ENCODE measurements at regions not wholly inside any gene's neighbourhood (a gene's known extent, or its start where the extent isn't known, plus 50 kb on each side); places are given as distances from the start of the nearest gene placed in this dataset.

DNA sequence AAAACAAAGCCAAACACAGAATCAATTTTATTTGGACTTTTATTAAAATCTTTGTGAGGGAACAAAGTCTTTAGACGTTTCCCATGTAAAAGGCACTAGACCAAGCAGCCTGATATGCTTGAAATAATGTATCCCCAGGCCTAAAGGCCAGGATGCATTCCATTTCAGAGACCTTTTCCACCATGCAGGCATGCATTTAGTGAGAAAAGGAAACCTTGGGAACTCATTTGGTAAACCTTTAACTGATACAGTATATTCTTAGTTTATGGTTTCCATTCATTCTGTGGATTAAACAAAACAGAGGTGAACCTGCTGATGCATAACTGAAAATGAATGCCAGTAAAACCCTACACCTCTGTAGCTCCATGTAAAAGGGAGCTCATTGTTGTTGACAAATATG is 600.0 kb downstream of the NR2F1-AS1 start:
- Histone ChIP-seq H3K9me3 (peaks cover 0 to 5% (median 0%) of the 10 kb centered on the region in 12 donors), H3K4me3 (no peak overlapping the region), H3K4me1 (no peaks in the 10 kb centered on the region), H3K27ac (no peak overlapping the region), H3K27me3 (no peaks in the 10 kb centered on the region), H3K36me3 (no peaks in the 10 kb centered on the region)
- TF ChIP-seq, protein P1, sequence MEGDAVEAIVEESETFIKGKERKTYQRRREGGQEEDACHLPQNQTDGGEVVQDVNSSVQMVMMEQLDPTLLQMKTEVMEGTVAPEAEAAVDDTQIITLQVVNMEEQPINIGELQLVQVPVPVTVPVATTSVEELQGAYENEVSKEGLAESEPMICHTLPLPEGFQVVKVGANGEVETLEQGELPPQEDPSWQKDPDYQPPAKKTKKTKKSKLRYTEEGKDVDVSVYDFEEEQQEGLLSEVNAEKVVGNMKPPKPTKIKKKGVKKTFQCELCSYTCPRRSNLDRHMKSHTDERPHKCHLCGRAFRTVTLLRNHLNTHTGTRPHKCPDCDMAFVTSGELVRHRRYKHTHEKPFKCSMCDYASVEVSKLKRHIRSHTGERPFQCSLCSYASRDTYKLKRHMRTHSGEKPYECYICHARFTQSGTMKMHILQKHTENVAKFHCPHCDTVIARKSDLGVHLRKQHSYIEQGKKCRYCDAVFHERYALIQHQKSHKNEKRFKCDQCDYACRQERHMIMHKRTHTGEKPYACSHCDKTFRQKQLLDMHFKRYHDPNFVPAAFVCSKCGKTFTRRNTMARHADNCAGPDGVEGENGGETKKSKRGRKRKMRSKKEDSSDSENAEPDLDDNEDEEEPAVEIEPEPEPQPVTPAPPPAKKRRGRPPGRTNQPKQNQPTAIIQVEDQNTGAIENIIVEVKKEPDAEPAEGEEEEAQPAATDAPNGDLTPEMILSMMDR (IDR thresholded peaks at IDR 0.05) = no peak
- TF ChIP-seq POLR2A (IDR thresholded peaks at IDR 0.05) = no peak
- intact Hi-C loops (cut with DNase I) = no loop called here
- ATAC-seq = no peak
- no peak for DNase-seq
- 51 to 70% (median 65%) methylated on average over 1 of the region's 1 CpG for WGBS, 4 donors

DNA sequence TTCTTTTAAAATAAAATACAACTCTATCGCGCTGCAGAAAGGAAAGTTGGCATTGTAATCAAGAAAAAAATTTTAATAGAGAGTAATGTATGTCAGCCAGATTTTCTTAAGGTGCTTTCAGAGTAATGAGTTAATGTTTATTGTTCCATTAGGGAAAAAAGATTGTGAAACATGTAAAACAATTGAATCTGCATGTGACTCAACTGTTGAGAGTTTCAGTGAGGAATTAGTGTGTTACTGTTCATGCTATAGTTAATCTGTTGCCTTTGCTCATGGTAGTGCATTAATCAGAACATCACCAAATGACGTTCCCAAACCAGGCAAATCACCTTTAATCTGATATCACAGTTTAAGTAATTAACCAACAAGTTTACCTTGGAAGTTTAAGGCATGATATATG is 600.5 kb downstream of the NR2F1-AS1 start:
- WGBS, 4 donors = 80 to 86% (median 81%) methylated on average over 3 of the region's 3 CpGs
- intact Hi-C loops (cut with DNase I) = no loop called here
- Histone ChIP-seq H3K4me3 (no peak overlapping the region), H3K27me3 (no peaks in the 10 kb centered on the region), H3K4me1 (no peaks in the 10 kb centered on the region), H3K27ac (no peak overlapping the region), H3K9me3 (peaks cover 0 to 10% (median 0%) of the 10 kb centered on the region in 12 donors), H3K36me3 (no peaks in the 10 kb centered on the region)
- TF ChIP-seq, protein P1 (IDR thresholded peaks at IDR 0.05) = no peak
- TF ChIP-seq POLR2A (IDR thresholded peaks at IDR 0.05) = no peak
- DNase-seq (no peak), ATAC-seq (no peak)

GRCh38 chr5:92979716-92980115 is 601.3 kb downstream of the NR2F1-AS1 start:
- 48 to 70% (median 60%) methylated on average over 1 of the region's 1 CpG for WGBS, 4 donors
- no peaks in the 10 kb centered on the region for H3K4me1 ChIP-seq
- intact Hi-C loops (cut with DNase I) = no loop called here
- TF ChIP-seq POLR2A (IDR thresholded peaks at IDR 0.05) = no peak
- TF ChIP-seq, protein P1 (IDR thresholded peaks at IDR 0.05) = no peak
- H3K9me3 ChIP-seq = peaks cover 0 to 10% (median 0%) of the 10 kb centered on the region in 12 donors
- no peaks in the 10 kb centered on the region for H3K36me3 ChIP-seq
- ATAC-seq = no peak
- H3K27me3 ChIP-seq = no peaks in the 10 kb centered on the region
- no peak for DNase-seq
- no peak overlapping the region for H3K27ac ChIP-seq
- H3K4me3 ChIP-seq = no peak overlapping the region

DNA sequence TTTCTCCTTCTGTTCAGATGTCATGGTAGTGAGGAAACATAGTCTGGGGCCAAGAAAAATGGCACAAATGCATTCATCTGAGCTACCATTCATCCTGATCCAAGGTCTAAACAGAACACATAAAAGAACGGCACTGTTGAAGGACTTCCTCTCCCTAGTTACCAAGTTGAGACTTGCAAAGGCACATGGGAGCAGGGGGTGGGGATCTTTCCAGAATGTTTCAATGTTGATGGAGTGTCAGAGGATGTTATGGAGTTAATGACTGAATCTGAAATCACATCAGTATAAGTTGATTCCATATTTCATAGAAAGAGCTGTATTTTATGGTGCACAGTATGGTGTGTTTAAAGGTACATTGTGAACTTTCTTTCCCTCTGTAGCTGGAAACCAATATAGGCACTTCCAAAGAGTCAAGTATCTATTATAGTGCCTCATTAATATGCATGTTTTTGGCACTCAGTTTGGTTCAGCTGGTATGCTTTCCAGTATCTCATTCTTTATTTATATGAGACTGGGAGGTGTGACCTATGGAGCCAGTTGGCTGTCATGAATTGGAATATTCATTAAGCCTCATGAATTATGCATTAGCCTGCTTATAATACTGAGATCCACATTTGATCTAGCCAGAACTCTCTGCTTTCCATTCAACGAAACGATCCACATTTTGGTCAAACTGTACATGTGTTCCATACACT is 603.0 kb downstream of the NR2F1-AS1 start:
- peaks cover 0 to 8% (median 0%) of the 10 kb centered on the region in 12 donors for H3K9me3 ChIP-seq
- H3K4me1 ChIP-seq = no peaks in the 10 kb centered on the region
- no peak for TF ChIP-seq POLR2A (IDR thresholded peaks at IDR 0.05)
- TF ChIP-seq, protein P1 (IDR thresholded peaks at IDR 0.05) = no peak
- no peak overlapping the region for H3K4me3 ChIP-seq
- no peak overlapping the region for H3K27ac ChIP-seq
- intact Hi-C loops (cut with DNase I) = no loop called here
- no peaks in the 10 kb centered on the region for H3K36me3 ChIP-seq
- H3K27me3 ChIP-seq = no peaks in the 10 kb centered on the region
- 65 to 80% (median 76%) methylated on average over 3 of the region's 3 CpGs for WGBS, 4 donors
- ATAC-seq (no peak), DNase-seq (no peak)

Data from heart left ventricle (tissue), 16 donors.